ENCODE measurements at regions not wholly inside any gene's neighbourhood (a gene's known extent, or its start where the extent isn't known, plus 50 kb on each side); places are given as distances from the start of the nearest gene placed in this dataset.

DNA sequence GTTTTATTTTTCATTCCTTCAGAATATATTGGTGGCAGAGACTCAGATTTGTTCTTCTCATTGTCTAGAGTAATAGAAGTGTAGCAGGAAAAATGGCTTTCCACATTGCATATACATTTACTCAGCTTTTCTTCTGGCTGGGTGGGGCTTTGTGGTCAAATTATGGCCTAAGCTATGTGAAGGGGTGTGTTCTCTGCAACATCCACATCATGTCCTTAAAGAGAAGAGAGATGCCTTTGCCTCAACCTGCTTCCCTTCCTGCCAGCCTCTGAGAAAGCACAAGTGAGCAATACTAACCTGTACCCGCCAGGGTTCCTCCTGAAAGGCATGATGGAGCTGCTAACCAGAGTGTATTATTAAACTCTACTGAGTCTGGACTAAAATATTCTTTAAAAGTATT is 695.6 kb upstream of the FAM241A start:
- H3K27me3 ChIP-seq (ENCODE audit: control insufficient read depth in 4 of 4, insufficient read depth in 4 of 4, low read length in 3 of 4): no peaks in the 10 kb centered on the region

DNA sequence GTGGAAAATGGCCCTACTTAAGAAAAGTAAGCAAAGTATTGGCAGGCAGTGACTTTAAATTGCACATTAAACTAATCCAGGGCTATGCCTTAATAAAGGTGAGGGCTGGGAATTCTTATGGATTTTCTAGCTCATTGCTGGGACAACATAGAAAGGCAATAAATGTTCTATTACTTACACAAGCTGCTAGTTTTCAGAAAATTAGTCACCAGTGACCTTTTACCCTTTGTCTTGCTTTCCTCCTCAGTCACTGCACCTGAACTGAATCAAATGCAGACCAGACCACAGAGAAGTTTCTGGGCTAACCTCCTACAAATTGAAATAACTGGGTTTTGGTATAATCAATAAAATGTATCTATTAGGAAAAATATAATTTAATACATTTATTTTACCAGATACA is 694.4 kb upstream of the FAM241A start:
- H3K9ac ChIP-seq (ENCODE audit: low read depth in 1 of 2, low read length in 2 of 2): no peak overlapping the region
- no peak overlapping the region for H3K4me3 ChIP-seq (ENCODE audit: low read depth in 1 of 3, low read length in 3 of 3)
- no peak for DNase-seq (ENCODE audit: low spot score)
- H3K9me3 ChIP-seq (ENCODE audit: control insufficient read depth in 4 of 4, low read length in 3 of 4): no peaks in the 10 kb centered on the region
- no peaks in the 10 kb centered on the region for H3K36me3 ChIP-seq (ENCODE audit: control insufficient read depth in 4 of 4, insufficient read depth in 3 of 4, low read depth in 1 of 4, low read length in 3 of 4)
- H3K27ac ChIP-seq (ENCODE audit: low read depth in 1 of 2, low read length in 2 of 2): no peak overlapping the region
- no peaks in the 10 kb centered on the region for H3K27me3 ChIP-seq (ENCODE audit: control insufficient read depth in 4 of 4, insufficient read depth in 4 of 4, low read length in 3 of 4)
- TF ChIP-seq FOXA2 (IDR thresholded peaks at IDR 0.05) (no peak), SP1 (IDR thresholded peaks at IDR 0.05) (no peak), HNF4G (IDR thresholded peaks at IDR 0.05) (no peak), JUND (IDR thresholded peaks at IDR 0.05) (no peak), RXRA (IDR thresholded peaks at IDR 0.05) (no peak), EGR1 (IDR thresholded peaks at IDR 0.05; ENCODE audit: low read depth in 2 of 2) (no peak)
- TF ChIP-seq, protein P1, sequence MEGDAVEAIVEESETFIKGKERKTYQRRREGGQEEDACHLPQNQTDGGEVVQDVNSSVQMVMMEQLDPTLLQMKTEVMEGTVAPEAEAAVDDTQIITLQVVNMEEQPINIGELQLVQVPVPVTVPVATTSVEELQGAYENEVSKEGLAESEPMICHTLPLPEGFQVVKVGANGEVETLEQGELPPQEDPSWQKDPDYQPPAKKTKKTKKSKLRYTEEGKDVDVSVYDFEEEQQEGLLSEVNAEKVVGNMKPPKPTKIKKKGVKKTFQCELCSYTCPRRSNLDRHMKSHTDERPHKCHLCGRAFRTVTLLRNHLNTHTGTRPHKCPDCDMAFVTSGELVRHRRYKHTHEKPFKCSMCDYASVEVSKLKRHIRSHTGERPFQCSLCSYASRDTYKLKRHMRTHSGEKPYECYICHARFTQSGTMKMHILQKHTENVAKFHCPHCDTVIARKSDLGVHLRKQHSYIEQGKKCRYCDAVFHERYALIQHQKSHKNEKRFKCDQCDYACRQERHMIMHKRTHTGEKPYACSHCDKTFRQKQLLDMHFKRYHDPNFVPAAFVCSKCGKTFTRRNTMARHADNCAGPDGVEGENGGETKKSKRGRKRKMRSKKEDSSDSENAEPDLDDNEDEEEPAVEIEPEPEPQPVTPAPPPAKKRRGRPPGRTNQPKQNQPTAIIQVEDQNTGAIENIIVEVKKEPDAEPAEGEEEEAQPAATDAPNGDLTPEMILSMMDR (IDR thresholded peaks at IDR 0.05; ENCODE audit: low read depth, low read length, missing input control): no peak
- no peaks in the 10 kb centered on the region for H3K4me1 ChIP-seq (ENCODE audit: control insufficient read depth in 4 of 4, insufficient read depth in 4 of 4, low read length in 3 of 4)

More for the DNA sequence above, 695.6 kb upstream of the FAM241A start:
- H3K4me3 ChIP-seq (ENCODE audit: low read depth in 1 of 3, low read length in 3 of 3): no peak overlapping the region
- DNase-seq (ENCODE audit: low spot score): no peak
- TF ChIP-seq JUND (IDR thresholded peaks at IDR 0.05) (no peak), TAF1 (conservative IDR thresholded peaks at IDR 0.05) (no peak), FOXA1 (IDR thresholded peaks at IDR 0.05) (no peak), RXRA (IDR thresholded peaks at IDR 0.05) (no peak), YY1 (IDR thresholded peaks at IDR 0.05) (no peak), SP1 (IDR thresholded peaks at IDR 0.05) (no peak), FOXA2 (IDR thresholded peaks at IDR 0.05) (no peak), HNF4A (conservative IDR thresholded peaks at IDR 0.05) (no peak), RAD21 (IDR thresholded peaks at IDR 0.05) (no peak)
- TF ChIP-seq, protein P2, sequence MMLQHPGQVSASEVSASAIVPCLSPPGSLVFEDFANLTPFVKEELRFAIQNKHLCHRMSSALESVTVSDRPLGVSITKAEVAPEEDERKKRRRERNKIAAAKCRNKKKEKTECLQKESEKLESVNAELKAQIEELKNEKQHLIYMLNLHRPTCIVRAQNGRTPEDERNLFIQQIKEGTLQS (IDR thresholded peaks at IDR 0.05): no peak
- TF ChIP-seq, protein P3, sequence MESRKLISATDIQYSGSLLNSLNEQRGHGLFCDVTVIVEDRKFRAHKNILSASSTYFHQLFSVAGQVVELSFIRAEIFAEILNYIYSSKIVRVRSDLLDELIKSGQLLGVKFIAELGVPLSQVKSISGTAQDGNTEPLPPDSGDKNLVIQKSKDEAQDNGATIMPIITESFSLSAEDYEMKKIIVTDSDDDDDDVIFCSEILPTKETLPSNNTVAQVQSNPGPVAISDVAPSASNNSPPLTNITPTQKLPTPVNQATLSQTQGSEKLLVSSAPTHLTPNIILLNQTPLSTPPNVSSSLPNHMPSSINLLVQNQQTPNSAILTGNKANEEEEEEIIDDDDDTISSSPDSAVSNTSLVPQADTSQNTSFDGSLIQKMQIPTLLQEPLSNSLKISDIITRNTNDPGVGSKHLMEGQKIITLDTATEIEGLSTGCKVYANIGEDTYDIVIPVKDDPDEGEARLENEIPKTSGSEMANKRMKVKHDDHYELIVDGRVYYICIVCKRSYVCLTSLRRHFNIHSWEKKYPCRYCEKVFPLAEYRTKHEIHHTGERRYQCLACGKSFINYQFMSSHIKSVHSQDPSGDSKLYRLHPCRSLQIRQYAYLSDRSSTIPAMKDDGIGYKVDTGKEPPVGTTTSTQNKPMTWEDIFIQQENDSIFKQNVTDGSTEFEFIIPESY (IDR thresholded peaks at IDR 0.05): no peak
- TF ChIP-seq, protein P1 (IDR thresholded peaks at IDR 0.05; ENCODE audit: low read depth, low read length, missing input control): no peak
- TF ChIP-seq, protein P4, sequence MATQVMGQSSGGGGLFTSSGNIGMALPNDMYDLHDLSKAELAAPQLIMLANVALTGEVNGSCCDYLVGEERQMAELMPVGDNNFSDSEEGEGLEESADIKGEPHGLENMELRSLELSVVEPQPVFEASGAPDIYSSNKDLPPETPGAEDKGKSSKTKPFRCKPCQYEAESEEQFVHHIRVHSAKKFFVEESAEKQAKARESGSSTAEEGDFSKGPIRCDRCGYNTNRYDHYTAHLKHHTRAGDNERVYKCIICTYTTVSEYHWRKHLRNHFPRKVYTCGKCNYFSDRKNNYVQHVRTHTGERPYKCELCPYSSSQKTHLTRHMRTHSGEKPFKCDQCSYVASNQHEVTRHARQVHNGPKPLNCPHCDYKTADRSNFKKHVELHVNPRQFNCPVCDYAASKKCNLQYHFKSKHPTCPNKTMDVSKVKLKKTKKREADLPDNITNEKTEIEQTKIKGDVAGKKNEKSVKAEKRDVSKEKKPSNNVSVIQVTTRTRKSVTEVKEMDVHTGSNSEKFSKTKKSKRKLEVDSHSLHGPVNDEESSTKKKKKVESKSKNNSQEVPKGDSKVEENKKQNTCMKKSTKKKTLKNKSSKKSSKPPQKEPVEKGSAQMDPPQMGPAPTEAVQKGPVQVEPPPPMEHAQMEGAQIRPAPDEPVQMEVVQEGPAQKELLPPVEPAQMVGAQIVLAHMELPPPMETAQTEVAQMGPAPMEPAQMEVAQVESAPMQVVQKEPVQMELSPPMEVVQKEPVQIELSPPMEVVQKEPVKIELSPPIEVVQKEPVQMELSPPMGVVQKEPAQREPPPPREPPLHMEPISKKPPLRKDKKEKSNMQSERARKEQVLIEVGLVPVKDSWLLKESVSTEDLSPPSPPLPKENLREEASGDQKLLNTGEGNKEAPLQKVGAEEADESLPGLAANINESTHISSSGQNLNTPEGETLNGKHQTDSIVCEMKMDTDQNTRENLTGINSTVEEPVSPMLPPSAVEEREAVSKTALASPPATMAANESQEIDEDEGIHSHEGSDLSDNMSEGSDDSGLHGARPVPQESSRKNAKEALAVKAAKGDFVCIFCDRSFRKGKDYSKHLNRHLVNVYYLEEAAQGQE (IDR thresholded peaks at IDR 0.05): no peak
- no peaks in the 10 kb centered on the region for H3K9me3 ChIP-seq (ENCODE audit: control insufficient read depth in 4 of 4, low read length in 3 of 4)
- H3K9ac ChIP-seq (ENCODE audit: low read depth in 1 of 2, low read length in 2 of 2): no peak overlapping the region
- 77% methylated on average over 1 of the region's 1 CpG for WGBS
- no peaks in the 10 kb centered on the region for H3K4me1 ChIP-seq (ENCODE audit: control insufficient read depth in 4 of 4, insufficient read depth in 4 of 4, low read length in 3 of 4)
- no peaks in the 10 kb centered on the region for H3K36me3 ChIP-seq (ENCODE audit: control insufficient read depth in 4 of 4, insufficient read depth in 3 of 4, low read depth in 1 of 4, low read length in 3 of 4)
- H3K27ac ChIP-seq (ENCODE audit: low read depth in 1 of 2, low read length in 2 of 2): no peak overlapping the region

All from liver (tissue), 8 donors.